Naive thymus-derived CD4-positive, alpha-beta T cell (primary cell): ENCODE measurements at regions not wholly inside any gene's neighbourhood (a gene's known extent, or its start where the extent isn't known, plus 50 kb on each side); places are given as distances from the start of the nearest gene placed in this dataset.

Source experiments
- ATAC-seq: fragments of 150-1000 bp; cut with Tn5 transposase; 2 replicates; pipeline ENCODE4 v1.10.0; 2021; ENCODE audit warnings: mild to moderate bottlenecking, moderate library complexity
- CTCF ChIA-PET: fragments of 350-600 bp; sonication (Branson Sonifier 250); formaldehyde crosslinking; loops from one replicate; lab custom pipeline; 2021; ENCODE audit warnings: antibody characterized with exemption; lab: Charles Lee
- POLR2A ChIA-PET: fragments of 350-600 bp; sonication (Branson Sonifier 250); formaldehyde crosslinking; loops from one replicate; lab custom pipeline; 2021; ENCODE audit warnings: antibody characterized with exemption, inconsistent platforms; lab: Charles Lee
- DNase-seq, 9 donors: peaks; one replicate each; pipeline versions ENCODE4 v3.0.0 to v3.0.0-alpha.2; 2020 to 2022; ENCODE audit warnings: mixed read lengths in 1 of 9
- H3K27ac ChIP-seq: one replicate; pipeline ENCODE4 v1.7.0; 2013; ENCODE audit warnings: mild to moderate bottlenecking, low read depth, low read length, moderate library complexity
- H3K27me3 ChIP-seq, 2 donors: one replicate each; pipeline ENCODE4 v1.7.0; 2013; ENCODE audit warnings: low read length in 2 of 2, mild to moderate bottlenecking in 2 of 2, moderate library complexity in 2 of 2; ENCODE audit not compliant: control insufficient read depth in 2 of 2, insufficient read depth in 2 of 2
- H3K36me3 ChIP-seq, 3 experiments: 1 replicate in 2 of 3; 2 replicates in 1 of 3; pipeline ENCODE4 v1.7.0; 2013; ENCODE audit warnings: low read length in 3 of 3, mild to moderate bottlenecking in 3 of 3, moderate library complexity in 1 of 3; ENCODE audit not compliant: insufficient read depth in 3 of 3, control insufficient read depth in 2 of 3
- H3K4me1 ChIP-seq, 2 donors: one replicate each; pipeline ENCODE4 v1.7.0; 2013; ENCODE audit warnings: low read length in 2 of 2, mild to moderate bottlenecking in 2 of 2, moderate library complexity in 1 of 2; ENCODE audit not compliant: control insufficient read depth in 2 of 2, insufficient read depth in 2 of 2
- H3K4me3 ChIP-seq: 2 replicates; pipeline ENCODE4 v1.7.0; 2013; ENCODE audit warnings: mild to moderate bottlenecking, low read length
- H3K9me3 ChIP-seq, 3 experiments: 1 replicate in 2 of 3; 2 replicates in 1 of 3; pipeline ENCODE4 v1.7.0; 2013; ENCODE audit warnings: low read length in 3 of 3; ENCODE audit not compliant: control insufficient read depth in 2 of 3
- H3K27ac Mint-ChIP-seq, 9 donors: one replicate each; pipeline ENCODE4 v1.8.0; 2020 to 2022; ENCODE audit warnings: mixed read lengths in 9 of 9, mild to moderate bottlenecking in 8 of 9, moderate library complexity in 5 of 9, inconsistent platforms in 2 of 9
- H3K27me3 Mint-ChIP-seq, 5 donors: one replicate each; pipeline ENCODE4 v1.8.0; 2021 to 2022; ENCODE audit warnings: mixed read lengths in 5 of 5, mild to moderate bottlenecking in 1 of 5
- H3K36me3 Mint-ChIP-seq, 5 donors: one replicate each; pipeline ENCODE4 v1.8.0; 2020 to 2022; ENCODE audit warnings: mixed read lengths in 5 of 5, mild to moderate bottlenecking in 3 of 5, inconsistent platforms in 1 of 5
- H3K4me1 Mint-ChIP-seq, 7 donors: one replicate each; pipeline ENCODE4 v1.8.0; 2020 to 2022; ENCODE audit warnings: mixed read lengths in 7 of 7, mild to moderate bottlenecking in 3 of 7, inconsistent platforms in 1 of 7
- H3K4me3 Mint-ChIP-seq, 10 donors: one replicate each; pipeline ENCODE4 v1.8.0; 2020 to 2022; ENCODE audit warnings: mild to moderate bottlenecking in 10 of 10, mixed read lengths in 10 of 10, moderate library complexity in 6 of 10, inconsistent platforms in 2 of 10
- H3K9me3 Mint-ChIP-seq, 11 donors: one replicate each; pipeline ENCODE4 v1.8.0; 2020 to 2022; ENCODE audit warnings: mixed read lengths in 11 of 11, mild to moderate bottlenecking in 4 of 11, inconsistent platforms in 1 of 11, moderate library complexity in 1 of 11
- intact Hi-C, 2 donors: fragments of 100-400 bp; cut with micrococcal nuclease; formaldehyde crosslinking; loops; one replicate each; pipeline ENCODE4 v1.15.1; 2023

DNA sequence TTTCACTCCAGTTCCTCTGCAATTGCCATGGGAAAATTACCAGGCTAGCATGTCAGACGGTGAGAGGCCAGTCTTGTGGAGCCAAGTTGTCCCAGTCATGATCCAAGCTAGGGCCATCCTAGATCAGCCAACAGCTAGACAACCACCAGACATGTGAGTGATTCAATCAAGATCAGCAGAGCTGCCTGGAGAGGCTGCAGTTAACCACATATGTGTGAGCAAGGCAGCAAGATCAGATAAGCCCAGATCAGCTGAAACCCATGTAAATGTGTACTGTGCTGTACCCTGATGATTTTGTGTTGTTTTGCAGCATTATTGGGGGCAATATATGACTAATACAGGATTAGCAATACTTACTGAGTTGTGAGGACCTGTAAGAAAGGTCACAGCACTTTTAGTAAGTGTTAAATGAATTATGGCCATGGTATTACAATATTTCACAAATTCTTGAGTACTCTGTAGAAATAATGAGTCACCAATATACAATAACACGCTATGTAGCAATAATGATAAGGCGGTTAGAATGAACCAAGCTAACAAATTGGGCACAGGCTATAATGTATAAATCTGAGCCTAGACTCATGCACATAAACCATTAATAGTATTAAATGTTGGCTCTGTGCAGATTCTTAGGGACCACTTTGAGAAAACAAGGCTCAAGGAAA lies 91.4 kb downstream of the SUDS3 start:
- Histone ChIP-seq H3K27me3 (no peaks in the 10 kb centered on the region), H3K4me3 (no peak overlapping the region), H3K36me3 (no peaks in the 10 kb centered on the region), H3K27ac (no peak overlapping the region), H3K9me3 (no peaks in the 10 kb centered on the region), H3K4me1 (no peaks in the 10 kb centered on the region)
- ATAC-seq (no peak), DNase-seq (no peak)
- H3K27ac Mint-ChIP-seq = no peak overlapping the region
- H3K36me3 Mint-ChIP-seq = no peaks in the 10 kb centered on the region
- no peak overlapping the region for H3K4me3 Mint-ChIP-seq
- no peaks in the 10 kb centered on the region for H3K4me1 Mint-ChIP-seq
- peaks cover 0 to 12% (median 6%) of the 10 kb centered on the region in 5 donors for H3K27me3 Mint-ChIP-seq
- CTCF ChIA-PET = no interaction called here
- POLR2A ChIA-PET = no interaction called here
- intact Hi-C loops = no loop called here
- H3K9me3 Mint-ChIP-seq = peaks cover 0 to 7% (median 0%) of the 10 kb centered on the region in 11 donors

- ChIA-PET CTCF (no interaction called here), POLR2A (no interaction called here)
- H3K27ac ChIP-seq = no peak overlapping the region
- DNase-seq (no peak), ATAC-seq (no peak)
- Mint-ChIP-seq H3K27ac (no peak overlapping the region), H3K4me3 (no peak overlapping the region), H3K36me3 (no peaks in the 10 kb centered on the region), H3K4me1 (no peaks in the 10 kb centered on the region), H3K9me3 (peaks cover 0 to 7% (median 0%) of the 10 kb centered on the region in 11 donors), H3K27me3 (peaks cover 0 to 24% (median 15%) of the 10 kb centered on the region in 5 donors)
- no peaks in the 10 kb centered on the region for H3K4me1 ChIP-seq
- no peaks in the 10 kb centered on the region for H3K36me3 ChIP-seq
- no peaks in the 10 kb centered on the region for H3K27me3 ChIP-seq
- H3K9me3 ChIP-seq = no peaks in the 10 kb centered on the region
- intact Hi-C loops = no loop called here
- H3K4me3 ChIP-seq = no peak overlapping the region
Observed at GRCh38 chr12:118472940-118473339, 96.6 kb downstream of the SUDS3 start.

DNA sequence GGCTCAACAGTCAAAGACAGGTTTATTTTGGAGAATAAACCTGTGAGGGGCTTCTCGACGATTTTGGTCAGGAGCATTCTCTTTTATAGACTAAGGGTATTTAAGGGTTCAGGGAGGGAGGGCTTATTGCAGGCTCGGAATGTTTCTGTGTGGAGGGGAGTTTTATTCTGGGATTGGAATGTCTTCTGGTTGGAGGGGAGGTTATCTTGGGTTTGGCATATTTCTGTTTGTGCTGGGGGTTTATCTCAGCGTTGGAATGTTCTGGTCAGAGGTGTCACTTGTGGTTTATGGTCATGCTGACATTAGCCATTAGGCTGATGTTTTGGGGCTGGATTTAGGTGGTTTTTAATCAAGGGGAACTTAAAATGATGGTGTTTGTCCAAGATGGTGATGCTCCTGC lies 103.9 kb downstream of the SUDS3 start:
- Histone ChIP-seq H3K4me3 (no peak overlapping the region), H3K4me1 (no peaks in the 10 kb centered on the region), H3K9me3 (no peaks in the 10 kb centered on the region), H3K27ac (no peak overlapping the region), H3K27me3 (no peaks in the 10 kb centered on the region), H3K36me3 (no peaks in the 10 kb centered on the region)
- no peak overlapping the region for H3K27ac Mint-ChIP-seq
- ATAC-seq = no peak
- DNase-seq = no peak
- H3K27me3 Mint-ChIP-seq = peaks cover 0 to 8% (median 3%) of the 10 kb centered on the region in 5 donors
- no peaks in the 10 kb centered on the region for H3K4me1 Mint-ChIP-seq
- intact Hi-C loops = no loop called here
- POLR2A ChIA-PET = no interaction called here
- no peak overlapping the region for H3K4me3 Mint-ChIP-seq
- H3K9me3 Mint-ChIP-seq = peaks cover 0 to 3% (median 0%) of the 10 kb centered on the region in 11 donors
- H3K36me3 Mint-ChIP-seq = no peaks in the 10 kb centered on the region
- CTCF ChIA-PET = no interaction called here

- no peaks in the 10 kb centered on the region for H3K36me3 ChIP-seq
- intact Hi-C loops = no loop called here
- H3K27me3 Mint-ChIP-seq = peaks cover 0 to 25% (median 12%) of the 10 kb centered on the region in 5 donors
- H3K4me1 ChIP-seq = no peaks in the 10 kb centered on the region
- ChIA-PET CTCF (no interaction called here), POLR2A (no interaction called here)
- H3K4me1 Mint-ChIP-seq = peaks cover 0 to 1% (median 0%) of the 10 kb centered on the region in 7 donors
- H3K27ac Mint-ChIP-seq = no peak overlapping the region
- H3K27me3 ChIP-seq = no peaks in the 10 kb centered on the region
- no peak overlapping the region for H3K27ac ChIP-seq
- no peak overlapping the region for H3K4me3 ChIP-seq
- no peak overlapping the region for H3K4me3 Mint-ChIP-seq
- DNase-seq = no peak
- peaks cover 0 to 6% (median 0%) of the 10 kb centered on the region in 5 donors for H3K36me3 Mint-ChIP-seq
- ATAC-seq = no peak
- peaks cover 0 to 9% (median 2%) of the 10 kb centered on the region in 11 donors for H3K9me3 Mint-ChIP-seq
- no peaks in the 10 kb centered on the region for H3K9me3 ChIP-seq
Observed at GRCh38 chr12:118488034-118488433, 111.7 kb downstream of the SUDS3 start.

DNA sequence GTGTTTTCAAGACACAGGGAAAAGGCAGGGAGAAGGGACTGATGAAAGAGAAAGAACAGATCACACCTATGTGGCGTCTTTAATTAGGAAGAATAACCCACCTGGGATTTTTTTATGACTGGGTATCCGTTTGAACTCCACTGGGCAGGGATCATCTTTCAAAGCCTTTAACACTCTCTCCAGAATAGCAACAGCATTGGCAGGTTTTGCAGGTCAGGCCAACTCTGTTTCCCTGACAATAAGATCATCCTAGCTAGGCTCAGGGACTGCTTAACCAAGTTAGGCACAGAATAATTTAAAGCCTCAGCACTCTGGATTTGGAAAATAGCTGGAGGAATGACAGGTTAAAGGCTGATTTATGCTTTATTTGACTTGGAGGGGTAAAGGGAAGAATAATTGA lies 117.6 kb downstream of the SUDS3 start:
- H3K4me3 Mint-ChIP-seq = no peak overlapping the region
- H3K27me3 Mint-ChIP-seq = peaks cover 0 to 13% (median 10%) of the 10 kb centered on the region in 5 donors
- peaks cover 0 to 2% (median 0%) of the 10 kb centered on the region in 11 donors for H3K9me3 Mint-ChIP-seq
- Histone ChIP-seq H3K27me3 (no peaks in the 10 kb centered on the region), H3K36me3 (no peaks in the 10 kb centered on the region), H3K4me3 (no peak overlapping the region), H3K9me3 (no peaks in the 10 kb centered on the region), H3K27ac (no peak overlapping the region), H3K4me1 (no peaks in the 10 kb centered on the region)
- no peaks in the 10 kb centered on the region for H3K36me3 Mint-ChIP-seq
- H3K4me1 Mint-ChIP-seq = no peaks in the 10 kb centered on the region
- ATAC-seq = no peak
- ChIA-PET POLR2A (no interaction called here), CTCF (no interaction called here)
- no peak for DNase-seq
- intact Hi-C loops = no loop called here
- H3K27ac Mint-ChIP-seq = no peak overlapping the region

DNA sequence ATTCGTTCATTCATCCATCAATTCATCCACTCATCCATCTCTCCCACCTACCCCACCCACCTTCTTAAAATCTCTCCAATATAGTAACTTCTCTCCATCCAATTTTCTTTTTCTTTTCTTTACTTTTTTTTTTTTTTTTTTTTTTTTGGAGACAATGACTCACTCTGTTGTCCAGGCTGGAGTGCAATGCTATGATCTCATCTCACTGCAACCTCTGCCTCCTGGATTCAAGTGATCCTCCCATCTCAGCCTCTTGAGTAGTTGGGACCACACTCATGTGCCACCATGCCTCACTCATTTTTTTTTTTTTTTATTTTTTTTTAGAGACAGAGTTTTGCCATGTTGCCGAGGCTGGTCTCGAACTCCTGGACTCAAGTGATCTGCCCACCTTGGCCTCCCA lies 118.4 kb downstream of the SUDS3 start:
- ATAC-seq (no peak), DNase-seq (no peak)
- H3K4me1 Mint-ChIP-seq = no peaks in the 10 kb centered on the region
- H3K9me3 Mint-ChIP-seq = peaks cover 0 to 2% (median 0%) of the 10 kb centered on the region in 11 donors
- no peak overlapping the region for H3K27ac Mint-ChIP-seq
- no peak overlapping the region for H3K4me3 Mint-ChIP-seq
- H3K27ac ChIP-seq = no peak overlapping the region
- ChIA-PET POLR2A (no interaction called here), CTCF (no interaction called here)
- H3K27me3 Mint-ChIP-seq = peaks cover 0 to 15% (median 7%) of the 10 kb centered on the region in 5 donors
- H3K36me3 ChIP-seq = no peaks in the 10 kb centered on the region
- no peak overlapping the region for H3K4me3 ChIP-seq
- intact Hi-C loops = no loop called here
- no peaks in the 10 kb centered on the region for H3K9me3 ChIP-seq
- no peaks in the 10 kb centered on the region for H3K36me3 Mint-ChIP-seq
- H3K4me1 ChIP-seq = no peaks in the 10 kb centered on the region
- no peaks in the 10 kb centered on the region for H3K27me3 ChIP-seq

GRCh38 chr12:118495296-118495695 lies 118.9 kb downstream of the SUDS3 start:
- intact Hi-C loops = no loop called here
- ATAC-seq (no peak), DNase-seq (no peak)
- Histone ChIP-seq H3K27me3 (no peaks in the 10 kb centered on the region), H3K36me3 (no peaks in the 10 kb centered on the region), H3K27ac (no peak overlapping the region), H3K4me1 (no peaks in the 10 kb centered on the region), H3K4me3 (no peak overlapping the region), H3K9me3 (no peaks in the 10 kb centered on the region)
- peaks cover 0 to 16% (median 8%) of the 10 kb centered on the region in 5 donors for H3K27me3 Mint-ChIP-seq
- H3K9me3 Mint-ChIP-seq = peaks cover 0 to 3% (median 0%) of the 10 kb centered on the region in 11 donors
- H3K4me1 Mint-ChIP-seq = no peaks in the 10 kb centered on the region
- H3K4me3 Mint-ChIP-seq = no peak overlapping the region
- ChIA-PET CTCF (no interaction called here), POLR2A (no interaction called here)
- H3K36me3 Mint-ChIP-seq = no peaks in the 10 kb centered on the region
- no peak overlapping the region for H3K27ac Mint-ChIP-seq
